Mesendoderm (in vitro differentiated cells): ENCODE measurements at regions not wholly inside any gene's neighbourhood (a gene's known extent, or its start where the extent isn't known, plus 50 kb on each side); places are given as distances from the start of the nearest gene placed in this dataset.
"Not testable (repeated sequence)": the region's sequence is repeated elsewhere in the genome, so short reads cannot be mapped to it uniquely, and the experiment has no call there.

Source experiments
- DNase-seq: peaks from one replicate; pipeline ENCODE4 v3.0.0; 2013
- H2AK5ac ChIP-seq: 2 replicates; pipeline ENCODE4 v1.6.1; 2013; ENCODE audit warnings: low read length, inconsistent platforms
- H2BK120ac ChIP-seq: 2 replicates; pipeline ENCODE4 v1.6.1; 2013; ENCODE audit warnings: low read depth, mild to moderate bottlenecking, low read length, moderate library complexity, mixed read lengths
- H2BK15ac ChIP-seq: replicated peaks from 2 replicates; pipeline ENCODE4 v1.6.1; 2013; ENCODE audit warnings: low read depth, mild to moderate bottlenecking, moderate library complexity
- H2BK5ac ChIP-seq: 2 replicates; pipeline ENCODE4 v1.6.1; 2013; ENCODE audit warnings: low read length, inconsistent platforms
- H3K18ac ChIP-seq: 2 replicates; pipeline ENCODE4 v1.6.1; 2013; ENCODE audit warnings: mild to moderate bottlenecking, low read length, mixed read lengths
- H3K23ac ChIP-seq: one replicate; pipeline ENCODE4 v1.6.1; 2013; ENCODE audit warnings: low read length
- H3K27ac ChIP-seq: 2 replicates; pipeline ENCODE4 v1.5.1; 2013; ENCODE audit warnings: low read depth, mild to moderate bottlenecking, inconsistent platforms, low read length, moderate library complexity
- H3K27me3 ChIP-seq: 2 replicates; pipeline ENCODE4 v1.6.1; 2013; ENCODE audit warnings: low read length, control low read depth, mild to moderate bottlenecking, inconsistent platforms; ENCODE audit not compliant: insufficient read depth, poor library complexity
- H3K36me3 ChIP-seq: 2 replicates; pipeline ENCODE4 v1.6.1; 2013; ENCODE audit warnings: low read length, inconsistent platforms; ENCODE audit not compliant: control insufficient read depth, insufficient read depth
- H3K4ac ChIP-seq: one replicate; pipeline ENCODE4 v1.6.1; 2013; ENCODE audit warnings: low read depth, mild to moderate bottlenecking, low read length, moderate library complexity
- H3K4me1 ChIP-seq: 2 replicates; pipeline ENCODE4 v1.6.1; 2013; ENCODE audit warnings: low read depth, low read length, inconsistent platforms; ENCODE audit not compliant: control insufficient read depth
- H3K4me2 ChIP-seq: 2 replicates; pipeline ENCODE4 v1.6.1; 2013; ENCODE audit warnings: low read length
- H3K4me3 ChIP-seq: 2 replicates; pipeline ENCODE4 v1.5.1; 2013; ENCODE audit warnings: mild to moderate bottlenecking, low read length
- H3K56ac ChIP-seq: one replicate; pipeline ENCODE4 v1.6.1; 2013; ENCODE audit warnings: low read length
- H3K79me1 ChIP-seq: 2 replicates; pipeline ENCODE4 v1.6.1; 2013; ENCODE audit warnings: low read length, inconsistent platforms
- H3K79me2 ChIP-seq: 2 replicates; pipeline ENCODE4 v1.6.1; 2013; ENCODE audit warnings: mild to moderate bottlenecking, low read length; ENCODE audit not compliant: control insufficient read depth, insufficient read depth
- H3K9ac ChIP-seq: 2 replicates; pipeline ENCODE4 v1.6.1; 2013; ENCODE audit warnings: low read length, inconsistent platforms
- H4K5ac ChIP-seq: one replicate; pipeline ENCODE4 v1.6.1; 2013; ENCODE audit warnings: low read length
- H4K8ac ChIP-seq: one replicate; pipeline ENCODE4 v1.6.1; 2013; ENCODE audit warnings: low read depth, mild to moderate bottlenecking, control low read depth, low read length, moderate library complexity
- WGBS: extraction: QIAGEN DNeasy Blood & Tissue Kit; methylation state at CpG from one replicate; pipeline ENCODE4 v1.1.7; 2013; ENCODE audit warnings: low lambda C conversion rate, missing lambda C conversion rate; ENCODE audit not compliant: insufficient coverage; ENCODE audit errors: extremely low coverage; 5-methylcytosine and 5-hydroxymethylcytosine counted together

DNA sequence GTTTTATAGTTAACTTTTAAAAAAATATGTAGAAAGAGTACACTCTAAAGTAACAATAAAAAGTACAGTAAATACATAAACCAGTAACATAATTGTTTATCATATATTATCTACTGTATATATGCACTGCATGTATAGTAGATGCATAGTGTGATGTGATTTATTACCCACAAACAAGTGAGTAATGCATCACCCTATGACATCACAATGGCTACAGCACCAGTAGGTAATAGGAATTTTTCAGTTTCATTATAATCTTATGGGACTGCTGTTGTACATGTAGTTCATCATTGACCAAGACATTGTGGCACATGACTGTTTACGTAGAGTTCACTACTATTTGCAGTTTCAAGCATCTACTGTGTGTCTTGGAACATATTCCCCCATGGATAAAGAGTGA lies 1047.2 kb downstream of the ROBO2 start:
- no peak overlapping the region for H2BK120ac ChIP-seq

DNA sequence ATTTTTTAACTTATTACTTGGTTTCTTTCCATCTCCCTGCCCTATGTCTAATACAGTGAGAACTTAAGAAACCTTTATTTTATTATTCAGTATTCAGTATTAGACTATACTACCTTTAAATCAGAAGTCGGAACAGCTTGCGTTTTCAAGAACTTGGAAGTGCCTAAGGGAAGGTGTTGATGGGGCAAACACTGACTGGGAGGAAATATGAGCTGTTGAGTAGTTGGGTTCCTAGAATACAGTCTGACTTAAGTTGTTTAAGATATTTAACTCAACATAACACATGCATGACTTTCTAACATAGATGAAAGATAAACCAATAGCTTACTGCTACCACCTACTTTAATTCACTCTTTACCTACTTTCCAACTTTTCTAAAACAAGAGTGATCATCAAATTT lies 1048.1 kb downstream of the ROBO2 start:
- no peak overlapping the region for H3K56ac ChIP-seq
- H3K36me3 ChIP-seq = no peaks in the 10 kb centered on the region
- no peaks in the 10 kb centered on the region for H3K79me2 ChIP-seq
- no peak overlapping the region for H3K4me3 ChIP-seq
- WGBS = no CpG with 5 or more reads among the region's 2 CpGs
- H4K8ac ChIP-seq = no peak overlapping the region
- H3K4me2 ChIP-seq = no peak overlapping the region
- no peak overlapping the region for H2BK5ac ChIP-seq
- no peak overlapping the region for H3K23ac ChIP-seq
- no peak for DNase-seq
- H2AK5ac ChIP-seq = no peak overlapping the region
- H3K18ac ChIP-seq = no peak overlapping the region
- no peak overlapping the region for H2BK15ac ChIP-seq
- H2BK120ac ChIP-seq = no peak overlapping the region
- no peak overlapping the region for H3K4ac ChIP-seq
- H3K4me1 ChIP-seq = no peaks in the 10 kb centered on the region
- no peaks in the 10 kb centered on the region for H3K27me3 ChIP-seq
- no peak overlapping the region for H4K5ac ChIP-seq
- H3K79me1 ChIP-seq = no peaks in the 10 kb centered on the region
- no peak overlapping the region for H3K27ac ChIP-seq
- no peak overlapping the region for H3K9ac ChIP-seq

More for the DNA sequence above, 1047.2 kb downstream of the ROBO2 start:
- no peak overlapping the region for H2BK5ac ChIP-seq
- no peaks in the 10 kb centered on the region for H3K27me3 ChIP-seq
- H3K9ac ChIP-seq = no peak overlapping the region
- H2AK5ac ChIP-seq = no peak overlapping the region
- H3K4me1 ChIP-seq = no peaks in the 10 kb centered on the region
- WGBS = no CpG with 5 or more reads among the region's 1 CpG
- H3K79me1 ChIP-seq = no peaks in the 10 kb centered on the region
- no peaks in the 10 kb centered on the region for H3K79me2 ChIP-seq
- no peak overlapping the region for H3K4me3 ChIP-seq
- no peak overlapping the region for H3K23ac ChIP-seq
- H3K27ac ChIP-seq = no peak overlapping the region
- H3K4me2 ChIP-seq = no peak overlapping the region
- no peak overlapping the region for H3K4ac ChIP-seq
- no peaks in the 10 kb centered on the region for H3K36me3 ChIP-seq
- H4K8ac ChIP-seq = no peak overlapping the region
- H3K18ac ChIP-seq = no peak overlapping the region
- no peak overlapping the region for H2BK15ac ChIP-seq
- H4K5ac ChIP-seq = no peak overlapping the region
- DNase-seq = no peak
- no peak overlapping the region for H3K56ac ChIP-seq

DNA sequence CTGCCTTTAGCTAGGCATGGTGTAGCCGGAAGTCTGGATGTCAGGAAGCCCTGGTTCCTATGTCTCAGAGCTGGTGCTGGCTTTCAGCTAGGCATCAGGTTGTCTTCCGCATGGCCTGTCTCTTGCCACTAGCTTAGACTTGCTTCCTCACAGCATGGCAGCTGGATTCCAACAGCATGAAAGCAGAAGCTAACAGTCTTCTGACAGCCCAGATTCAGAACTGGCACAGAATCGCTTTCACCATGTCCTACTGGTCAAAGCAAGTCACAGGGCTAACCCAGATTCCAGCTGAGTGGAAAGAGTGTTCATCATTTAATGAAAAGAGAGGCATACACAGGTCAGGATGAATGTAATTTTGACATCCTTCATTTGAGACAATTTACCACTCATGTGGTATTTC lies 1050.5 kb downstream of the ROBO2 start:
- no peak overlapping the region for H2BK15ac ChIP-seq
- no peak overlapping the region for H4K5ac ChIP-seq
- no peak overlapping the region for H3K4me3 ChIP-seq
- H3K36me3 ChIP-seq = no peaks in the 10 kb centered on the region
- WGBS = no CpG with 5 or more reads among the region's 3 CpGs
- no peak overlapping the region for H3K56ac ChIP-seq
- H3K18ac ChIP-seq = no peak overlapping the region
- H3K9ac ChIP-seq = no peak overlapping the region
- H2BK120ac ChIP-seq = no peak overlapping the region
- H3K4me1 ChIP-seq = no peaks in the 10 kb centered on the region
- H3K4me2 ChIP-seq = no peak overlapping the region
- no peak overlapping the region for H2BK5ac ChIP-seq
- H3K79me1 ChIP-seq = no peaks in the 10 kb centered on the region
- H2AK5ac ChIP-seq = no peak overlapping the region
- no peaks in the 10 kb centered on the region for H3K27me3 ChIP-seq
- no peak overlapping the region for H4K8ac ChIP-seq
- H3K27ac ChIP-seq = no peak overlapping the region
- DNase-seq = peak; percentile 37
- H3K79me2 ChIP-seq = no peaks in the 10 kb centered on the region
- no peak overlapping the region for H3K4ac ChIP-seq
- H3K23ac ChIP-seq = no peak overlapping the region

DNA sequence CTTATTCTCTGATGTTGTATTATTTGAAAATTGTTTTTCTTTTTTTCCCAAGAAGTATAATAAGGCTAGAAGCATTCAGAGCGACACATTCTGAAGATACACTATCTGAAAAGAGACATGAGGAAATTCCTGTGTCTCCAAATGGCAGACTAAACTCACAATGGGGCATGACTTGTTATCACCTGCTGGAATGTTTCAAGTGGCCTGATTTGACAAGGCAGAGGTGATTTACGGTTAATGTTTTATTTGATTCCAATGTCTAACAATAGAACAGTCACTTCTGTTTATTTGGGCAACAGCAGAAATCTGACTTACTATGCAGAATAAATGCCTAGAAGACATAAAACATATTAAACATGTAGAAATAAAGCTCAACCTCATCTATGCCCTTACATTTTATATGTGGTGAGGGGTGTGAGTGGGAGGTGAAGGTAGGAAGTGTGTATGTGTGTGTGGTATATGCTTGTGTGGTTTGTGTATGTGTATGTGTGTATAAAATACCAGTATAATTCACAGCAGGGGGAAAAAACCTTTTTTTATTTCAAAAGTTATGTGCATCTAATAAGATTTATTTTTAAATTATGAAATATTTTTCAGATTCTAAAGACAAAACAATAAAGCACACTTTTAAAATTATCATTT lies 1051.7 kb downstream of the ROBO2 start:
- Histone ChIP-seq H3K18ac (no peak overlapping the region), H3K27me3 (no peaks in the 10 kb centered on the region), H2AK5ac (no peak overlapping the region), H3K4ac (no peak overlapping the region), H3K79me2 (no peaks in the 10 kb centered on the region), H3K79me1 (no peaks in the 10 kb centered on the region), H3K4me1 (no peaks in the 10 kb centered on the region), H3K36me3 (no peaks in the 10 kb centered on the region), H2BK120ac (no peak overlapping the region), H2BK15ac (no peak overlapping the region), H3K56ac (no peak overlapping the region), H3K4me2 (no peak overlapping the region), H3K23ac (no peak overlapping the region), H3K27ac (no peak overlapping the region), H4K5ac (no peak overlapping the region), H3K4me3 (no peak overlapping the region), H3K9ac (no peak overlapping the region), H2BK5ac (no peak overlapping the region), H4K8ac (no peak overlapping the region)
- peak; percentile 86 for DNase-seq
- no CpG with 5 or more reads among the region's 2 CpGs for WGBS

DNA sequence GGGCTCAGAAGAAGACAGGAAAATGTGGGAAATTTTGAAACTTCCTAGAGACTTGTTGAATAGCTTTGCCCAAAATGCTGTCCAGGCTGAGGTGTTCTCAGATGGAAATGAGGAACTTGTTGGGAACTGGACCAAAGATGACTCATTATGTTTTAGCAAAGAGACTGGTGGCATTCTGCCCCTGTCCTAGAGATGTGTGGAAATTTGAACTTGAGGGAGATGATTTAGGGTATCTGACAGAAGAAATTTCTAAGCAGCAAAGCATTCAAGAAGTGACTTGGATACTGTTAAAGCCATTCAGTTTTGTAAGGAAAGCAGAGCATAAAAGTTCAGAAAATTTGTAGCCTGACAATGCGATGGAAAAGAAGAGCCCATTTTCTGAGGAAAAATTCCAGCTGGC lies 1052.7 kb downstream of the ROBO2 start:
- H3K4ac ChIP-seq, H3K27ac ChIP-seq, H3K79me1 ChIP-seq, H3K36me3 ChIP-seq, H3K27me3 ChIP-seq, H3K23ac ChIP-seq, H3K79me2 ChIP-seq, H4K5ac ChIP-seq, H4K8ac ChIP-seq, H3K9ac ChIP-seq, H2BK120ac ChIP-seq, H3K56ac ChIP-seq, H3K4me1 ChIP-seq, H2AK5ac ChIP-seq, H2BK15ac ChIP-seq, H3K4me2 ChIP-seq, DNase-seq, H2BK5ac ChIP-seq, H3K18ac ChIP-seq, H3K4me3 ChIP-seq: not testable (repeated sequence)
- WGBS = no CpG with 5 or more reads among the region's 1 CpG

DNA sequence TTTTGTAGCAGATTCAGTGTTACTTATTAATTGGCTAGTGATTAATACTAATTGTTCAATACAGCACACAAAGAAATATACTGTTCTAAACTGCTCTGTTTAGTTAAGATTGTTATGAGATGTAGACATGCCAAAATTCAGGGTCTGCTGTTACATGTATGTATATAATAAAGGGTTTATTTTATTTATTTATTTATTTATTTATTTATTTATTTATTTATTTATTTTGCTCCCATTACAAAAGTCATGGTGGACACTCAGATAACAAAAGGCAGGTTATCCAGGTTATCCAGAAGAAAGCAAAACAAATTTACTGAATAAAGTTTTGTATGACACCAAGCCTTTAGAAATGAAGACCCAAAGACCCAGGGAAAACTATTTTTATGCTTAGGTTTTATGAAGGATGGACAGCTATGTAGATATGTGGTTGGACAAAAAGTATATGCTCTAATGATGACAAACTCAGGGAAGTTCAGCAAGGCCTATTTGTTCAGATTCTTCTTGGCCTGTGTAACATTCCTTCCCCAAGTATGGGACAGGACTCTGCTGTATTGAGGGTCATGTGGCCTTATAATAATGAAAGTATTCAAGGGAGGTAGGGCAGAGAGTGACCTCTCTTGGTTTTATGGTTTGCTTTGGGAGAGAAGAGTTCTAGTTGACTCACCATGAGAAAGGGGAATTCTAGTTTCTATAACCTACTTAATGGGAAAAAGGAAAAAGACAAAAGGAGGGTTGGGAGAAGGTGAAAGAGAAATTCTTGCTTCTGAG lies 1056.8 kb downstream of the ROBO2 start:
- Histone ChIP-seq H3K27me3 (no peaks in the 10 kb centered on the region), H2AK5ac (no peak overlapping the region), H3K79me1 (no peaks in the 10 kb centered on the region), H2BK120ac (no peak overlapping the region), H3K79me2 (no peaks in the 10 kb centered on the region), H3K4ac (no peak overlapping the region), H3K18ac (no peak overlapping the region), H3K56ac (no peak overlapping the region), H3K4me3 (no peak overlapping the region), H3K4me2 (no peak overlapping the region), H4K8ac (no peak overlapping the region), H2BK5ac (no peak overlapping the region), H2BK15ac (no peak overlapping the region), H3K23ac (no peak overlapping the region), H3K36me3 (no peaks in the 10 kb centered on the region), H4K5ac (no peak overlapping the region), H3K9ac (no peak overlapping the region), H3K27ac (no peak overlapping the region), H3K4me1 (no peaks in the 10 kb centered on the region)
- no peak for DNase-seq
